ENCODE measurements at regions not wholly inside any gene's neighbourhood (a gene's known extent, or its start where the extent isn't known, plus 50 kb on each side); places are given as distances from the start of the nearest gene placed in this dataset.

- TF ChIP-seq POLR2A (IDR thresholded peaks at IDR 0.05): no peak
- no peak for TF ChIP-seq CTCF (IDR thresholded peaks at IDR 0.05)
- TF ChIP-seq EP300 (IDR thresholded peaks at IDR 0.05): no peak
These were observed 440.0 kb downstream of the HAO1 start for GRCh38 chr20:7500231-7500663.

Measured in sigmoid colon (tissue), 4 donors.